ENCODE measurements at regions not wholly inside any gene's neighbourhood (a gene's known extent, or its start where the extent isn't known, plus 50 kb on each side); places are given as distances from the start of the nearest gene placed in this dataset.

DNA sequence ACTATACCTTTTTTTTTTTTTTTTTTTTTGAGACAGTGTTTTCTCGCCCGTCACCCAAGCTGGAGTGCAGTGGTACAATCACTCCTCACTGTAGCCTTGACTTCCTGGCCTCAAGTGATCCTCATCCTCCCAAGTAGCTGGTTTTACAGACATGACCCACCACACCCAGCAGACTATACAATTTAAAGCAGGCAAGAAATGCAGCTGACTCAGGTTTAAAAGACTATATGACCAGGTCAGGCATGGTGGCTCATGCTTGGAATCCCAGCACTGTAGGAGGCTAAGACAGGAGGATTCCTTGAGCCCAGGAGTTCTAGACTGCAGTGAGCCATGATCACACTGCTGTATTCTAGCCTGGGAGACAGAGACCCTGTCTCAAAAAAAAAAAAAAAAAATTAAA lies 89.5 kb upstream of the AUTS2 start:
- DNase-seq (no peak), ATAC-seq (no peak)
- H3K36me3 ChIP-seq: no peaks in the 10 kb centered on the region
- H3K4me1 ChIP-seq: no peaks in the 10 kb centered on the region
- WGBS (ENCODE audit: insufficient coverage, low coverage, low lambda C conversion rate, missing lambda C conversion rate): 100% methylated on average over 2 of the region's 2 CpGs
- TF ChIP-seq POLR2A (IDR thresholded peaks at IDR 0.05): no peak
- TF ChIP-seq, protein P1, sequence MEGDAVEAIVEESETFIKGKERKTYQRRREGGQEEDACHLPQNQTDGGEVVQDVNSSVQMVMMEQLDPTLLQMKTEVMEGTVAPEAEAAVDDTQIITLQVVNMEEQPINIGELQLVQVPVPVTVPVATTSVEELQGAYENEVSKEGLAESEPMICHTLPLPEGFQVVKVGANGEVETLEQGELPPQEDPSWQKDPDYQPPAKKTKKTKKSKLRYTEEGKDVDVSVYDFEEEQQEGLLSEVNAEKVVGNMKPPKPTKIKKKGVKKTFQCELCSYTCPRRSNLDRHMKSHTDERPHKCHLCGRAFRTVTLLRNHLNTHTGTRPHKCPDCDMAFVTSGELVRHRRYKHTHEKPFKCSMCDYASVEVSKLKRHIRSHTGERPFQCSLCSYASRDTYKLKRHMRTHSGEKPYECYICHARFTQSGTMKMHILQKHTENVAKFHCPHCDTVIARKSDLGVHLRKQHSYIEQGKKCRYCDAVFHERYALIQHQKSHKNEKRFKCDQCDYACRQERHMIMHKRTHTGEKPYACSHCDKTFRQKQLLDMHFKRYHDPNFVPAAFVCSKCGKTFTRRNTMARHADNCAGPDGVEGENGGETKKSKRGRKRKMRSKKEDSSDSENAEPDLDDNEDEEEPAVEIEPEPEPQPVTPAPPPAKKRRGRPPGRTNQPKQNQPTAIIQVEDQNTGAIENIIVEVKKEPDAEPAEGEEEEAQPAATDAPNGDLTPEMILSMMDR (IDR thresholded peaks at IDR 0.05): no peak
- no peak overlapping the region for H3K4me3 ChIP-seq
- no peaks in the 10 kb centered on the region for H3K27me3 ChIP-seq
- H3K9me3 ChIP-seq: no peaks in the 10 kb centered on the region
- intact Hi-C loops (cut with DNase I): no loop called here
- H3K27ac ChIP-seq: no peak overlapping the region

DNA sequence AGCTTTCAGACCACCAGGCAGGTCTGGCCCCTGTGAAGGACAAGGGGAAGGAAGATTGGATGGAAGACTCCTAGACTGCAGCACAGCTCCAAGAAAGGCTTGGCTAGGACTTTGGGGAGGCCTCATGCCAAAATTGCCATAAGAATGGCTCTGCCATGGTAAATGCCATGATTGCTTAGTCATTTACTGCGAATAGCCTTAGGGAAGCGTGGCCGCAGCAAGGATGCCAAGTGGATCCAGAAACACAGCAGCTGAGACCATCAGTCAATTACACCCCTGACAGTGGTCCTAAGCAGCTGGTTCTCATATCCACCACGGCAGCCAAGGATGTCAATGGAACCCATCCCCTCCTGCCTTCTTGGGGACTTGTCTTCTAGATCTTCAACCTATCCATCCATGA lies 88.2 kb upstream of the AUTS2 start:
- WGBS (ENCODE audit: insufficient coverage, low coverage, low lambda C conversion rate, missing lambda C conversion rate): no CpG with 5 or more reads among the region's 4 CpGs
- Histone ChIP-seq H3K27ac (no peak overlapping the region), H3K4me1 (no peaks in the 10 kb centered on the region), H3K4me3 (no peak overlapping the region), H3K36me3 (no peaks in the 10 kb centered on the region), H3K27me3 (no peaks in the 10 kb centered on the region), H3K9me3 (no peaks in the 10 kb centered on the region)
- intact Hi-C loops (cut with DNase I): no loop called here
- no peak for ATAC-seq
- TF ChIP-seq POLR2A (IDR thresholded peaks at IDR 0.05): no peak
- TF ChIP-seq, protein P1 (IDR thresholded peaks at IDR 0.05): no peak
- no peak for DNase-seq

- no peak for ATAC-seq
- TF ChIP-seq, protein P1 (IDR thresholded peaks at IDR 0.05): no peak
- no peak for TF ChIP-seq POLR2A (IDR thresholded peaks at IDR 0.05)
- no peaks in the 10 kb centered on the region for H3K9me3 ChIP-seq
- 69% methylated on average over 6 of the region's 6 CpGs for WGBS (ENCODE audit: insufficient coverage, low coverage, low lambda C conversion rate, missing lambda C conversion rate)
- intact Hi-C loops (cut with DNase I): no loop called here
- H3K4me3 ChIP-seq: no peak overlapping the region
- no peaks in the 10 kb centered on the region for H3K36me3 ChIP-seq
- H3K27ac ChIP-seq: no peak overlapping the region
- no peaks in the 10 kb centered on the region for H3K4me1 ChIP-seq
- no peak for DNase-seq
- no peaks in the 10 kb centered on the region for H3K27me3 ChIP-seq
Measured at GRCh38 chr7:69515495-69516212, 82.6 kb upstream of the AUTS2 start.

GRCh38 chr7:69516238-69516820 lies 81.9 kb upstream of the AUTS2 start:
- 55% methylated on average over 6 of the region's 9 CpGs for WGBS (ENCODE audit: insufficient coverage, low coverage, low lambda C conversion rate, missing lambda C conversion rate)
- no peaks in the 10 kb centered on the region for H3K4me1 ChIP-seq
- no peak for TF ChIP-seq POLR2A (IDR thresholded peaks at IDR 0.05)
- TF ChIP-seq, protein P1 (IDR thresholded peaks at IDR 0.05): no peak
- H3K4me3 ChIP-seq: no peak overlapping the region
- intact Hi-C loops (cut with DNase I): no loop called here
- no peak overlapping the region for H3K27ac ChIP-seq
- H3K9me3 ChIP-seq: no peaks in the 10 kb centered on the region
- DNase-seq (no peak), ATAC-seq (no peak)
- H3K27me3 ChIP-seq: no peaks in the 10 kb centered on the region
- no peaks in the 10 kb centered on the region for H3K36me3 ChIP-seq
